HCT116 (cell line): ENCODE measurements at regions not wholly inside any gene's neighbourhood (a gene's known extent, or its start where the extent isn't known, plus 50 kb on each side); places are given as distances from the start of the nearest gene placed in this dataset.

Source experiments
- ATAC-seq: fragments of 200-7000 bp; cut with Tn5 transposase; 2 replicates; pipeline ENCODE4 v1.9.1; 2020; ENCODE audit warnings: mild to moderate bottlenecking, moderate library complexity
- BruUV-seq: library from RNA; stranded (reverse); fragments of 400-500 nt; replicated peaks from 2 replicates; lab custom pipeline; 2021; lab: Mats Ljungman, UMichigan
- CTCF ChIA-PET: fragments of 300-600 bp; sonication (Branson Sonifier 250); formaldehyde crosslinking; loops from one replicate; lab custom pipeline; 2021; ENCODE audit warnings: antibody characterized with exemption; lab: Charles Lee
- POLR2A ChIA-PET: fragments of 300-600, 350-600 bp; sonication (Branson Sonifier 250); formaldehyde crosslinking; loops from one replicate; lab custom pipeline; 2021; ENCODE audit warnings: antibody characterized with exemption; lab: Charles Lee
- RAD21 ChIA-PET, 2 experiments: fragments of 300-600 bp; sonication (Branson Sonifier 250); formaldehyde crosslinking; loops; one replicate each; lab custom pipeline; 2023; ENCODE audit warnings: low total read pairs in 2 of 2; ENCODE audit not compliant: uncharacterized antibody in 2 of 2, unreplicated experiment in 2 of 2, low non-redundant PET in 1 of 2; lab: Charles Lee
- DNase-seq: peaks from one replicate; pipeline ENCODE4 v3.0.0-alpha.2; 2010; ENCODE audit warnings: low read depth, low spot score
- H2AFZ ChIP-seq: fragments of 200-600 bp; shearing (Covaris generic), sonication (generic); 2 replicates; pipeline ENCODE4 v1.6.1; 2017; ENCODE audit warnings: low read depth, mixed run types, mixed read lengths, antibody characterized with exemption, low read length; ENCODE audit not compliant: poor library complexity, severe bottlenecking
- H3K27ac ChIP-seq: 2 replicates; pipeline ENCODE4 v1.5.1; 2012; ENCODE audit warnings: low read depth, low read length
- H3K27me3 ChIP-seq: fragments of 200-600 bp; sonication (generic); 2 replicates; pipeline ENCODE4 v1.6.1; 2016; ENCODE audit warnings: mixed run types, low read length, mixed read lengths; ENCODE audit not compliant: insufficient read depth
- H3K36me3 ChIP-seq, 2 experiments: fragments of 200-500 bp in 1 of 2; fragments of 200-600 bp in 1 of 2; sonication (Bioruptor generic) in 1 of 2; sonication (generic) in 1 of 2; 2 replicates each; pipeline versions ENCODE4 v1.5.1 to v1.6.1; 2014 to 2016; ENCODE audit warnings: low read length in 2 of 2, inconsistent platforms in 1 of 2, mixed read lengths in 1 of 2, mixed run types in 1 of 2; ENCODE audit not compliant: insufficient read depth in 2 of 2, control insufficient read depth in 1 of 2
- H3K4me1 ChIP-seq, 2 experiments: fragments of 200-600 bp in 1 of 2; sonication (generic) in 1 of 2; 2 replicates each; pipeline versions ENCODE4 v1.5.1 to v1.6.1; 2012 to 2017; ENCODE audit warnings: low read length in 2 of 2, inconsistent platforms in 1 of 2, mild to moderate bottlenecking in 1 of 2, mixed read lengths in 1 of 2, mixed run types in 1 of 2, moderate library complexity in 1 of 2; ENCODE audit not compliant: insufficient read depth in 2 of 2, control insufficient read depth in 1 of 2
- H3K4me2 ChIP-seq: fragments of 200-600 bp; sonication (generic); 2 replicates; pipeline ENCODE4 v1.6.1; 2017; ENCODE audit warnings: mixed run types, low read length, mixed read lengths
- H3K4me3 ChIP-seq, 2 experiments: fragments of 200-600 bp in 1 of 2; sonication (generic) in 1 of 2; replicated peaks in 1 of 2; 2 replicates each; pipeline ENCODE4 v1.5.1; 2011 to 2016; ENCODE audit warnings: low read length in 2 of 2, control low read depth in 1 of 2, low read depth in 1 of 2, mild to moderate bottlenecking in 1 of 2, mixed read lengths in 1 of 2, mixed run types in 1 of 2
- H3K79me2 ChIP-seq: fragments of 200-600 bp; sonication (generic); 2 replicates; pipeline ENCODE4 v1.6.1; 2017; ENCODE audit warnings: mild to moderate bottlenecking, mixed run types, low read length, moderate library complexity, mixed read lengths; ENCODE audit not compliant: insufficient read depth
- H3K9ac ChIP-seq: fragments of 200-600 bp; sonication (generic); 2 replicates; pipeline ENCODE4 v1.6.1; 2016; ENCODE audit warnings: low read length, mixed read lengths
- H3K9me2 ChIP-seq: fragments of 200-600 bp; sonication (generic), shearing (Covaris generic); 2 replicates; pipeline ENCODE4 v1.6.1; 2017; ENCODE audit warnings: mixed run types, mild to moderate bottlenecking, moderate library complexity; ENCODE audit not compliant: insufficient read depth
- H3K9me3 ChIP-seq, 2 experiments: fragments of 200-500 bp in 1 of 2; fragments of 200-600 bp in 1 of 2; sonication (Bioruptor generic) in 1 of 2; sonication (generic) in 1 of 2; 2 replicates each; pipeline ENCODE4 v1.6.1; 2014 to 2017; ENCODE audit warnings: low read length in 2 of 2, mixed read lengths in 2 of 2, inconsistent platforms in 1 of 2, low read depth in 1 of 2, mild to moderate bottlenecking in 1 of 2, mixed run types in 1 of 2, moderate library complexity in 1 of 2; ENCODE audit not compliant: control insufficient read depth in 1 of 2, insufficient read depth in 1 of 2
- H4K20me1 ChIP-seq: fragments of 200-600 bp; sonication (generic), shearing (Covaris generic); 2 replicates; pipeline ENCODE4 v1.6.1; 2017; ENCODE audit warnings: mixed run types, mild to moderate bottlenecking, moderate library complexity; ENCODE audit not compliant: insufficient read depth
- CBX3 ChIP-seq: IDR thresholded peaks from 2 replicates; pipeline ENCODE4 v1.6.1; 2012; ENCODE audit warnings: low read depth
- CEBPB ChIP-seq: IDR thresholded peaks from 2 replicates; pipeline ENCODE4 v1.6.1; 2012; ENCODE audit warnings: low read depth
- EGR1 ChIP-seq: IDR thresholded peaks from 2 replicates; pipeline ENCODE4 v1.6.1; 2012; ENCODE audit warnings: low read depth
- EZH2 ChIP-seq: fragments of 200-600 bp; sonication (generic); IDR thresholded peaks from 2 replicates; pipeline ENCODE4 v1.6.1; 2017; ENCODE audit warnings: antibody characterized with exemption, mixed run types
- EZH2phosphoT487 ChIP-seq: fragments of 200-600 bp; IDR thresholded peaks from 2 replicates; pipeline ENCODE4 v1.6.1; 2018; ENCODE audit warnings: antibody characterized with exemption, borderline replicate concordance
- FOSL1 ChIP-seq: IDR thresholded peaks from 2 replicates; pipeline ENCODE4 v1.6.1; 2012; ENCODE audit warnings: low read depth
- JUND ChIP-seq: IDR thresholded peaks from 2 replicates; pipeline ENCODE4 v1.6.1; 2012
- POLR2A ChIP-seq: IDR thresholded peaks from 2 replicates; pipeline ENCODE4 v1.7.0; 2011; ENCODE audit warnings: borderline replicate concordance; ENCODE audit not compliant: insufficient read depth, insufficient read length; ENCODE audit errors: extremely low read depth
- SIN3A ChIP-seq: IDR thresholded peaks from 2 replicates; pipeline ENCODE4 v1.6.1; 2012; ENCODE audit warnings: low read depth
- SP1 ChIP-seq: IDR thresholded peaks from 2 replicates; pipeline ENCODE4 v1.6.1; 2012; ENCODE audit warnings: low read depth
- SRF ChIP-seq: IDR thresholded peaks from 2 replicates; pipeline ENCODE4 v1.6.1; 2012; ENCODE audit warnings: low read depth
- TCF7L2 ChIP-seq: IDR thresholded peaks from 2 replicates; pipeline ENCODE4 v1.7.0; 2011; ENCODE audit warnings: borderline replicate concordance, inconsistent platforms; ENCODE audit not compliant: insufficient read depth, insufficient read length; ENCODE audit errors: extremely low read depth
- YY1 ChIP-seq: IDR thresholded peaks from 2 replicates; pipeline ENCODE4 v1.6.1; 2011; ENCODE audit warnings: low read length, low read depth, moderate library complexity, mild to moderate bottlenecking; ENCODE audit not compliant: insufficient replicate concordance; ENCODE audit errors: extremely low read depth
- ZFX ChIP-seq: fragments of 450-650 bp; IDR thresholded peaks from 2 replicates; pipeline ENCODE4 v1.6.1; 2017
- ZNF274 ChIP-seq: fragments of 200-500 bp; sonication (Bioruptor generic); IDR thresholded peaks from 2 replicates; pipeline ENCODE4 v1.6.1; 2014; ENCODE audit warnings: mild to moderate bottlenecking, low read depth, low read length, inconsistent platforms
- intact Hi-C: fragments of 100-400 bp; cut with micrococcal nuclease; formaldehyde crosslinking; loops from 2 replicates; pipeline ENCODE4 v1.10.0; 2022
- TF ChIP-seq, protein P1 (sequence below): IDR thresholded peaks from 2 replicates; pipeline ENCODE4 v1.6.1; 2012; ENCODE audit warnings: low read depth
- TF ChIP-seq, protein P2 (sequence below): IDR thresholded peaks from 2 replicates; pipeline ENCODE4 v1.6.1; 2011; ENCODE audit warnings: mild to moderate bottlenecking, low read length, moderate library complexity; ENCODE audit not compliant: insufficient replicate concordance; ENCODE audit errors: extremely low read depth
- TF ChIP-seq, protein P3 (sequence below): IDR thresholded peaks from 2 replicates; pipeline ENCODE4 v1.6.1; 2012
- TF ChIP-seq, protein P4 (sequence below): IDR thresholded peaks from 2 replicates; pipeline ENCODE4 v1.6.1; 2012

DNA sequence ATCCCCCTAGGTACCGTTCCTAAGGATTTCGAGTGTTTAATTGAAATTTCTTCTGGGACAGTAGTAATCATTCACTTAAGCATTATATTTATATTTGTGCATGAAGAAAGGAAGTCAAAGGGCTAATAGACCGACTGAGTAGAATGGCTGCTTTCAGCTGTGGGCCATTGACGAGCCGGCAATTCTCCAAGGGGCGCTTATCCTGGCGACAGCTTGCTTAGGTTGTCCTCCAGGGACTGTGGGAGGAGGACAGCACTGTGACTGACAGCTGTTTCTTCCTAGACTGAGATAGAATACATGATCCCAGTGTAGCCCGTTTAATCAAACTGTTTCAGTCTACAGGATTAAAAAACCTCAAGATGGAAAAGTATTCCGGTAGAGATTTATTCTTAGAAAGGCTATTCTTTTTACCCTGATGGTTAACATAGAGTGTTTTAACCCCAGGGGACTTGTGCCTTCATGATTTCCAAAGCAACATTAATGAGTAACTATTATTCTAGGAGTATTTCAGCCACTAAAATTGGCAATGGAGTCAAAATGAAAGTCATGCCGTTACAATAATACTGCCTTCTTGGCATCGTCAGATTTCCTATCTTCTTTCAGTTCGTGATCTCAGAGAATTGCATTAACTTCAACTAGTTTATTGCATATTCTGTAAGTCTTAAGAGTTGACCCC lies 943.1 kb upstream of the WWC1 start:
- BruUV-seq = no TSS peak
- DNase-seq (no peak), ATAC-seq (no peak)
- TF ChIP-seq, protein P1, sequence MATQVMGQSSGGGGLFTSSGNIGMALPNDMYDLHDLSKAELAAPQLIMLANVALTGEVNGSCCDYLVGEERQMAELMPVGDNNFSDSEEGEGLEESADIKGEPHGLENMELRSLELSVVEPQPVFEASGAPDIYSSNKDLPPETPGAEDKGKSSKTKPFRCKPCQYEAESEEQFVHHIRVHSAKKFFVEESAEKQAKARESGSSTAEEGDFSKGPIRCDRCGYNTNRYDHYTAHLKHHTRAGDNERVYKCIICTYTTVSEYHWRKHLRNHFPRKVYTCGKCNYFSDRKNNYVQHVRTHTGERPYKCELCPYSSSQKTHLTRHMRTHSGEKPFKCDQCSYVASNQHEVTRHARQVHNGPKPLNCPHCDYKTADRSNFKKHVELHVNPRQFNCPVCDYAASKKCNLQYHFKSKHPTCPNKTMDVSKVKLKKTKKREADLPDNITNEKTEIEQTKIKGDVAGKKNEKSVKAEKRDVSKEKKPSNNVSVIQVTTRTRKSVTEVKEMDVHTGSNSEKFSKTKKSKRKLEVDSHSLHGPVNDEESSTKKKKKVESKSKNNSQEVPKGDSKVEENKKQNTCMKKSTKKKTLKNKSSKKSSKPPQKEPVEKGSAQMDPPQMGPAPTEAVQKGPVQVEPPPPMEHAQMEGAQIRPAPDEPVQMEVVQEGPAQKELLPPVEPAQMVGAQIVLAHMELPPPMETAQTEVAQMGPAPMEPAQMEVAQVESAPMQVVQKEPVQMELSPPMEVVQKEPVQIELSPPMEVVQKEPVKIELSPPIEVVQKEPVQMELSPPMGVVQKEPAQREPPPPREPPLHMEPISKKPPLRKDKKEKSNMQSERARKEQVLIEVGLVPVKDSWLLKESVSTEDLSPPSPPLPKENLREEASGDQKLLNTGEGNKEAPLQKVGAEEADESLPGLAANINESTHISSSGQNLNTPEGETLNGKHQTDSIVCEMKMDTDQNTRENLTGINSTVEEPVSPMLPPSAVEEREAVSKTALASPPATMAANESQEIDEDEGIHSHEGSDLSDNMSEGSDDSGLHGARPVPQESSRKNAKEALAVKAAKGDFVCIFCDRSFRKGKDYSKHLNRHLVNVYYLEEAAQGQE = no peak
- TF ChIP-seq FOSL1 = no peak
- no peak for TF ChIP-seq CEBPB
- no peak for TF ChIP-seq EGR1
- TF ChIP-seq, protein P2, sequence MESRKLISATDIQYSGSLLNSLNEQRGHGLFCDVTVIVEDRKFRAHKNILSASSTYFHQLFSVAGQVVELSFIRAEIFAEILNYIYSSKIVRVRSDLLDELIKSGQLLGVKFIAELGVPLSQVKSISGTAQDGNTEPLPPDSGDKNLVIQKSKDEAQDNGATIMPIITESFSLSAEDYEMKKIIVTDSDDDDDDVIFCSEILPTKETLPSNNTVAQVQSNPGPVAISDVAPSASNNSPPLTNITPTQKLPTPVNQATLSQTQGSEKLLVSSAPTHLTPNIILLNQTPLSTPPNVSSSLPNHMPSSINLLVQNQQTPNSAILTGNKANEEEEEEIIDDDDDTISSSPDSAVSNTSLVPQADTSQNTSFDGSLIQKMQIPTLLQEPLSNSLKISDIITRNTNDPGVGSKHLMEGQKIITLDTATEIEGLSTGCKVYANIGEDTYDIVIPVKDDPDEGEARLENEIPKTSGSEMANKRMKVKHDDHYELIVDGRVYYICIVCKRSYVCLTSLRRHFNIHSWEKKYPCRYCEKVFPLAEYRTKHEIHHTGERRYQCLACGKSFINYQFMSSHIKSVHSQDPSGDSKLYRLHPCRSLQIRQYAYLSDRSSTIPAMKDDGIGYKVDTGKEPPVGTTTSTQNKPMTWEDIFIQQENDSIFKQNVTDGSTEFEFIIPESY = no peak
- no peak for TF ChIP-seq SP1
- TF ChIP-seq JUND = no peak
- TF ChIP-seq POLR2A = no peak
- no peak for TF ChIP-seq EZH2
- TF ChIP-seq YY1 = no peak
- no peak for TF ChIP-seq ZNF274
- TF ChIP-seq, protein P3, sequence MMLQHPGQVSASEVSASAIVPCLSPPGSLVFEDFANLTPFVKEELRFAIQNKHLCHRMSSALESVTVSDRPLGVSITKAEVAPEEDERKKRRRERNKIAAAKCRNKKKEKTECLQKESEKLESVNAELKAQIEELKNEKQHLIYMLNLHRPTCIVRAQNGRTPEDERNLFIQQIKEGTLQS = no peak
- TF ChIP-seq, protein P4, sequence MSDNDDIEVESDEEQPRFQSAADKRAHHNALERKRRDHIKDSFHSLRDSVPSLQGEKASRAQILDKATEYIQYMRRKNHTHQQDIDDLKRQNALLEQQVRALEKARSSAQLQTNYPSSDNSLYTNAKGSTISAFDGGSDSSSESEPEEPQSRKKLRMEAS = no peak
- no peak for TF ChIP-seq EZH2phosphoT487
- TF ChIP-seq TCF7L2 = no peak
- TF ChIP-seq SIN3A = no peak
- no peak for TF ChIP-seq ZFX
- no peak for TF ChIP-seq CBX3
- no peak for TF ChIP-seq SRF
- no peaks in the 10 kb centered on the region for H3K4me1 ChIP-seq
- H2AFZ ChIP-seq = no peak overlapping the region
- no peaks in the 10 kb centered on the region for H3K79me2 ChIP-seq
- H3K9me3 ChIP-seq = peaks cover 4 to 7% of the 10 kb centered on the region in 2 experiments; a peak in 2 of 4 replicates
- no peak overlapping the region for H3K9ac ChIP-seq
- ChIA-PET POLR2A (no interaction called here), CTCF (no interaction called here), RAD21 (no interaction called here)
- H3K27me3 ChIP-seq = no peaks in the 10 kb centered on the region
- intact Hi-C loops = no loop called here
- no peak overlapping the region for H3K4me2 ChIP-seq
- H3K36me3 ChIP-seq = no peaks in the 10 kb centered on the region
- H3K27ac ChIP-seq = no peak overlapping the region
- H3K9me2 ChIP-seq = no peaks in the 10 kb centered on the region
- H4K20me1 ChIP-seq = no peaks in the 10 kb centered on the region
- H3K4me3 ChIP-seq = no peak overlapping the region
